ENCODE measurements at regions not wholly inside any gene's neighbourhood (a gene's known extent, or its start where the extent isn't known, plus 50 kb on each side); places are given as distances from the start of the nearest gene placed in this dataset.

DNA sequence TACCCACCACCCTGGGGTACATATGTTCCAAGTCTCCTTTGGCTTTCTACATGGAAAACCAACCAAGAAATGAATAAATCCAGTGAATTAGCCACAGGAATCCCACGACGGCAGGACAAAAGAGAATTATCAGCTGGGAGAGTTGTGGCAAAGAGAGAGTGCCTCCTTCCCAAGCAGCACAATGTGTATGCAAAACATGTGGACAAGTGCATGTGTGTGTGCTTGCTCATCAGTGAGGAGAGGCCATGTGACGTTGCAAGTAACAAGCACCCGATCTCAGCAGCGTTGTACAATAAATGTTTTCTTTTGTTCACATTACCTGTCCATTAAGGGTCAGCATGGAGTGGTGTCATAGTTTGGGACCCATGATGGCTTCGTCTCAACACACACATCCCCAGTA is 50.0 kb upstream of the EMX2 start:
- H3K9me1 ChIP-seq (ENCODE audit: control insufficient read depth, extremely low read depth, insufficient read depth, low read length), result no peaks in the 10 kb centered on the region
- H2AFZ ChIP-seq (ENCODE audit: control insufficient read depth, low read length), result no peak overlapping the region
- H3K27me3 ChIP-seq (ENCODE audit: control insufficient read depth, extremely low read depth, insufficient read depth, low read length), result peaks cover 4% of the 10 kb centered on the region
- H3K36me3 ChIP-seq (ENCODE audit: control insufficient read depth in 2 of 2, extremely low read depth in 1 of 2, insufficient read depth in 2 of 2, low read length in 2 of 2), result peaks cover 0 to 1% of the 10 kb centered on the region in 2 experiments
- no peak overlapping the region for H3K4me2 ChIP-seq (ENCODE audit: control insufficient read depth, extremely low read depth, insufficient read depth, low read depth, low read length)
- H3K4me1 ChIP-seq (ENCODE audit: control insufficient read depth, extremely low read depth, insufficient read depth, low read length), result no peaks in the 10 kb centered on the region
- dilution Hi-C loops (cut with MboI; ENCODE audit: extremely low pct_ligation_motif_present, low sequenced_read_pairs), result no loop called here
- no peak overlapping the region for H3K9ac ChIP-seq (ENCODE audit: control insufficient read depth, extremely low read depth, insufficient read depth, low read length)
- no peak overlapping the region for H3K27ac ChIP-seq (ENCODE audit: control insufficient read depth, insufficient read depth, low read length)
- no peak for DNase-seq (ENCODE audit: low read depth, low spot score)
- TF ChIP-seq EZH2 (IDR thresholded peaks at IDR 0.05; ENCODE audit: low read length) (no peak), CTCF (optimal IDR thresholded peaks at IDR 0.05 in 1 of 3, IDR thresholded peaks at IDR 0.05 in 1 of 3, conservative IDR thresholded peaks at IDR 0.05 in 1 of 3; ENCODE audit: extremely low read depth in 1 of 3, insufficient read depth in 2 of 3, low read length in 3 of 3) (no peak)
- no peaks in the 10 kb centered on the region for H4K20me1 ChIP-seq (ENCODE audit: control insufficient read depth, extremely low read depth, insufficient read depth, low read length)
- FAIRE-seq, result no peak
- H3K79me2 ChIP-seq (ENCODE audit: control insufficient read depth, insufficient read depth, low read length), result no peaks in the 10 kb centered on the region
- no peak overlapping the region for H3K4me3 ChIP-seq (ENCODE audit: control insufficient read depth in 2 of 3, extremely low read depth in 1 of 3, insufficient read depth in 2 of 3, low read depth in 1 of 3, low read length in 3 of 3)
- no peaks in the 10 kb centered on the region for H3K9me3 ChIP-seq (ENCODE audit: control insufficient read depth, low read depth, low read length)

DNA sequence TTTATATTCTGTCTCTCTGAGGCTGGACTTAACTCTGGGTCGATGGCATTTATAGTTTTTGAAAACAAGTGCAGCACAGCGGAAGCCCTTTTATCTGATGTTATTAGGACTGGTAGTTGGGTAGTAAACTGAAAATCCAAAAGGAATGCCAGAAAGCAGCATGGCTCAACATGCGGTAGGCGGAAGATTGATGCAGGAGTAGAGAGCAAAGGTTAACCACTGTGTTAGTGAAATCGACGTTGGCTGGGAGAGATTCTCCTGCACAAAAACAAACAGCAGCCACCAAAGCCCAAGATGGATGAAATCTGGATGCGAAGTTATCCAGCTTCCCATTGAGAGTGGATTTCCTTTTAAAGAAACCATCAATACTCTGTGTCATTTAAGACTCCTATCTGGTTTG is 54.5 kb upstream of the EMX2 start:
- Histone ChIP-seq H3K27me3 (ENCODE audit: control insufficient read depth, extremely low read depth, insufficient read depth, low read length) (peaks cover 10% of the 10 kb centered on the region), H3K4me3 (ENCODE audit: control insufficient read depth in 2 of 3, extremely low read depth in 1 of 3, insufficient read depth in 2 of 3, low read depth in 1 of 3, low read length in 3 of 3) (no peak overlapping the region), H3K9ac (ENCODE audit: control insufficient read depth, extremely low read depth, insufficient read depth, low read length) (no peak overlapping the region), H2AFZ (ENCODE audit: control insufficient read depth, low read length) (no peak overlapping the region), H3K4me1 (ENCODE audit: control insufficient read depth, extremely low read depth, insufficient read depth, low read length) (peaks cover 4% of the 10 kb centered on the region), H3K4me2 (ENCODE audit: control insufficient read depth, extremely low read depth, insufficient read depth, low read depth, low read length) (no peak overlapping the region), H3K9me3 (ENCODE audit: control insufficient read depth, low read depth, low read length) (no peaks in the 10 kb centered on the region), H3K9me1 (ENCODE audit: control insufficient read depth, extremely low read depth, insufficient read depth, low read length) (no peaks in the 10 kb centered on the region), H4K20me1 (ENCODE audit: control insufficient read depth, extremely low read depth, insufficient read depth, low read length) (no peaks in the 10 kb centered on the region), H3K79me2 (ENCODE audit: control insufficient read depth, insufficient read depth, low read length) (no peaks in the 10 kb centered on the region), H3K36me3 (ENCODE audit: control insufficient read depth in 2 of 2, extremely low read depth in 1 of 2, insufficient read depth in 2 of 2, low read length in 2 of 2) (peaks cover 0 to 1% of the 10 kb centered on the region in 2 experiments), H3K27ac (ENCODE audit: control insufficient read depth, insufficient read depth, low read length) (no peak overlapping the region)
- TF ChIP-seq CTCF (optimal IDR thresholded peaks at IDR 0.05 in 1 of 3, IDR thresholded peaks at IDR 0.05 in 1 of 3, conservative IDR thresholded peaks at IDR 0.05 in 1 of 3; ENCODE audit: extremely low read depth in 1 of 3, insufficient read depth in 2 of 3, low read length in 3 of 3) (no peak), EZH2 (IDR thresholded peaks at IDR 0.05; ENCODE audit: low read length) (no peak)
- no peak for DNase-seq (ENCODE audit: low read depth, low spot score)
- no peak for FAIRE-seq
- dilution Hi-C loops (cut with MboI; ENCODE audit: extremely low pct_ligation_motif_present, low sequenced_read_pairs), result no loop called here

All from keratinocyte (primary cell).